Rectal smooth muscle tissue (tissue), 1 donor: ENCODE measurements at regions not wholly inside any gene's neighbourhood (a gene's known extent, or its start where the extent isn't known, plus 50 kb on each side); places are given as distances from the start of the nearest gene placed in this dataset.
"Not testable (repeated sequence)": the region's sequence is repeated elsewhere in the genome, so short reads cannot be mapped to it uniquely, and the experiment has no call there.

Experiments
- H3K27ac ChIP-seq: one replicate; pipeline ENCODE4 v1.7.0; 2013; ENCODE audit warnings: low read depth, low read length, inconsistent platforms
- H3K27me3 ChIP-seq: one replicate; pipeline ENCODE4 v1.7.0; 2013; ENCODE audit warnings: low read length; ENCODE audit not compliant: control insufficient read depth, insufficient read depth
- H3K36me3 ChIP-seq: one replicate; pipeline ENCODE4 v1.7.0; 2013; ENCODE audit warnings: low read length; ENCODE audit not compliant: control insufficient read depth, insufficient read depth
- H3K4me1 ChIP-seq: one replicate; pipeline ENCODE4 v1.7.0; 2013; ENCODE audit warnings: low read length; ENCODE audit not compliant: control insufficient read depth, insufficient read depth
- H3K4me3 ChIP-seq: one replicate; pipeline ENCODE4 v1.7.0; 2013; ENCODE audit warnings: low read length
- H3K9ac ChIP-seq: one replicate; pipeline ENCODE4 v1.7.0; 2013; ENCODE audit warnings: low read length

GRCh38 chr7:68401313-68401712 lies 1197.0 kb upstream of the AUTS2 start:
- Histone ChIP-seq H3K27ac (no peak overlapping the region), H3K27me3 (no peaks in the 10 kb centered on the region), H3K9ac (no peak overlapping the region), H3K4me3 (no peak overlapping the region), H3K4me1 (no peaks in the 10 kb centered on the region), H3K36me3 (no peaks in the 10 kb centered on the region)

- Histone ChIP-seq H3K9ac (no peak overlapping the region), H3K4me1 (no peaks in the 10 kb centered on the region), H3K36me3 (no peaks in the 10 kb centered on the region)
Observed at GRCh38 chr7:68406480-68406879, 1191.8 kb upstream of the AUTS2 start.

GRCh38 chr7:68407460-68407859 lies 1190.8 kb upstream of the AUTS2 start:
- no peak overlapping the region for H3K27ac ChIP-seq
- no peaks in the 10 kb centered on the region for H3K27me3 ChIP-seq
- H3K9ac ChIP-seq: no peak overlapping the region
- no peak overlapping the region for H3K4me3 ChIP-seq
- H3K4me1 ChIP-seq: no peaks in the 10 kb centered on the region
- H3K36me3 ChIP-seq: no peaks in the 10 kb centered on the region

More at GRCh38 chr7:68406480-68406879, 1191.8 kb upstream of the AUTS2 start:
- Histone ChIP-seq H3K27ac (no peak overlapping the region), H3K4me3 (no peak overlapping the region), H3K27me3 (no peaks in the 10 kb centered on the region)

- no peak overlapping the region for H3K4me3 ChIP-seq
- no peaks in the 10 kb centered on the region for H3K27me3 ChIP-seq
- no peaks in the 10 kb centered on the region for H3K4me1 ChIP-seq
- no peak overlapping the region for H3K9ac ChIP-seq
- no peaks in the 10 kb centered on the region for H3K36me3 ChIP-seq
- H3K27ac ChIP-seq: no peak overlapping the region
Observed at GRCh38 chr7:68408873-68409272, 1189.4 kb upstream of the AUTS2 start.

GRCh38 chr7:68409851-68410250 lies 1188.4 kb upstream of the AUTS2 start:
- Histone ChIP-seq H3K27me3 (no peaks in the 10 kb centered on the region), H3K36me3 (no peaks in the 10 kb centered on the region), H3K4me3 (no peak overlapping the region), H3K4me1 (no peaks in the 10 kb centered on the region), H3K9ac (no peak overlapping the region), H3K27ac (no peak overlapping the region)

- H3K9ac ChIP-seq, H3K4me1 ChIP-seq, H3K27ac ChIP-seq, H3K27me3 ChIP-seq, H3K4me3 ChIP-seq, H3K36me3 ChIP-seq: not testable (repeated sequence)
Observed at GRCh38 chr7:68410693-68411092, 1187.6 kb upstream of the AUTS2 start.

- H3K4me3 ChIP-seq: no peak overlapping the region
- no peaks in the 10 kb centered on the region for H3K27me3 ChIP-seq
- H3K4me1 ChIP-seq: no peaks in the 10 kb centered on the region
- H3K36me3 ChIP-seq: no peaks in the 10 kb centered on the region
- H3K9ac ChIP-seq: no peak overlapping the region
- H3K27ac ChIP-seq: no peak overlapping the region
Observed at GRCh38 chr7:68411742-68412141, 1186.5 kb upstream of the AUTS2 start.

GRCh38 chr7:68414631-68415425 lies 1183.4 kb upstream of the AUTS2 start:
- no peaks in the 10 kb centered on the region for H3K36me3 ChIP-seq
- no peak overlapping the region for H3K4me3 ChIP-seq
- H3K27ac ChIP-seq: no peak overlapping the region
- no peak overlapping the region for H3K9ac ChIP-seq
- no peaks in the 10 kb centered on the region for H3K27me3 ChIP-seq
- no peaks in the 10 kb centered on the region for H3K4me1 ChIP-seq

- no peaks in the 10 kb centered on the region for H3K4me1 ChIP-seq
- no peak overlapping the region for H3K4me3 ChIP-seq
- no peaks in the 10 kb centered on the region for H3K27me3 ChIP-seq
- H3K9ac ChIP-seq: no peak overlapping the region
- H3K27ac ChIP-seq: no peak overlapping the region
- no peaks in the 10 kb centered on the region for H3K36me3 ChIP-seq
Observed at GRCh38 chr7:68417002-68417401, 1181.3 kb upstream of the AUTS2 start.

GRCh38 chr7:68417659-68418058 lies 1180.6 kb upstream of the AUTS2 start:
- no peaks in the 10 kb centered on the region for H3K4me1 ChIP-seq
- no peaks in the 10 kb centered on the region for H3K27me3 ChIP-seq
- H3K4me3 ChIP-seq: no peak overlapping the region
- H3K9ac ChIP-seq: no peak overlapping the region
- no peaks in the 10 kb centered on the region for H3K36me3 ChIP-seq
- no peak overlapping the region for H3K27ac ChIP-seq

GRCh38 chr7:68420342-68421192 lies 1177.7 kb upstream of the AUTS2 start:
- no peaks in the 10 kb centered on the region for H3K4me1 ChIP-seq
- H3K36me3 ChIP-seq: no peaks in the 10 kb centered on the region
- no peak overlapping the region for H3K27ac ChIP-seq
- no peak overlapping the region for H3K9ac ChIP-seq
- no peak overlapping the region for H3K4me3 ChIP-seq
- H3K27me3 ChIP-seq: no peaks in the 10 kb centered on the region

GRCh38 chr7:68421712-68422111 lies 1176.6 kb upstream of the AUTS2 start:
- Histone ChIP-seq H3K27me3 (no peaks in the 10 kb centered on the region), H3K9ac (no peak overlapping the region), H3K36me3 (no peaks in the 10 kb centered on the region), H3K4me3 (no peak overlapping the region), H3K4me1 (no peaks in the 10 kb centered on the region), H3K27ac (no peak overlapping the region)
